ENCODE measurements at regions not wholly inside any gene's neighbourhood (a gene's known extent, or its start where the extent isn't known, plus 50 kb on each side); places are given as distances from the start of the nearest gene placed in this dataset.

DNA sequence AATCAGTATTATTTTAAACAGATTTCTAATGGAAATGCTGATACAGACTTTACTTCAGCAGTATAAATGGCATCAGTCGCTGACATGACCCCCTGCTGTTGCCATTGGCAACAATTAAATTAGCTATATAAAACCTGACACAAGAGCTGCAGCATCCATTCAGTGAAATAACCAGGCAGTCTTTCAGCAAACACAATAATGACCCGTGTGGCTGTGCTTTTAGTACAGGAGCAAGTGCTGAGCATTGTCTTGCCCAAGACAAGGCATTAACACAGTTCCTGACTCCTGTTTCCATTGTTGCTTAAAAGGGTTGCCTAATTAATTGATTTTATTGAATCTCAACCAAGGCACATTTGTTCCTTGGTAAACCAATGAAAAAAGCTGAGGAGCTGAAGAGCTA lies 382.1 kb downstream of the HACE1 start:
- Histone ChIP-seq H3K27ac (ENCODE audit: low read depth in 2 of 2, low read length in 1 of 2) (no peak overlapping the region), H4K20me1 (ENCODE audit: insufficient read depth) (no peaks in the 10 kb centered on the region), H3K9me2 (no peaks in the 10 kb centered on the region), H3K36me3 (replicated peaks in 1 of 2; ENCODE audit: control insufficient read depth in 1 of 2, insufficient read depth in 2 of 2, low read length in 1 of 2) (no peaks in the 10 kb centered on the region), H3K9me3 (no peaks in the 10 kb centered on the region), H3K4me1 (ENCODE audit: control insufficient read depth in 1 of 2, insufficient read depth in 2 of 2, low read depth in 1 of 2, low read length in 1 of 2) (peaks cover 0 to 5% of the 10 kb centered on the region in 2 experiments; a peak in 1 of 4 replicates), H3K4me3 (ENCODE audit: low read depth in 2 of 2, low read length in 1 of 2) (no peak overlapping the region), H3K4me2 (no peak overlapping the region), H3F3A (replicated peaks; ENCODE audit: insufficient read depth) (no peaks in the 10 kb centered on the region), H3K9ac (no peak overlapping the region), H2AFZ (ENCODE audit: low read depth) (no peak overlapping the region), H3K79me2 (ENCODE audit: insufficient read depth) (no peaks in the 10 kb centered on the region), H3K27me3 (ENCODE audit: insufficient read depth) (no peaks in the 10 kb centered on the region)
- DNase-seq, result no peak
- WGBS (ENCODE audit: low lambda C conversion rate), result 27% methylated on average over 2 of the region's 2 CpGs
- ChIA-PET POLR2A (no interaction called here), CTCF (no interaction called here)
- TF ChIP-seq ELF1 (IDR thresholded peaks at IDR 0.05) (no peak), EP300 (IDR thresholded peaks at IDR 0.05; ENCODE audit: borderline replicate concordance in 1 of 2, low read depth in 1 of 2, low read length in 1 of 2) (no peak), JUND (IDR thresholded peaks at IDR 0.05) (no peak)
- TF ChIP-seq, protein P1, sequence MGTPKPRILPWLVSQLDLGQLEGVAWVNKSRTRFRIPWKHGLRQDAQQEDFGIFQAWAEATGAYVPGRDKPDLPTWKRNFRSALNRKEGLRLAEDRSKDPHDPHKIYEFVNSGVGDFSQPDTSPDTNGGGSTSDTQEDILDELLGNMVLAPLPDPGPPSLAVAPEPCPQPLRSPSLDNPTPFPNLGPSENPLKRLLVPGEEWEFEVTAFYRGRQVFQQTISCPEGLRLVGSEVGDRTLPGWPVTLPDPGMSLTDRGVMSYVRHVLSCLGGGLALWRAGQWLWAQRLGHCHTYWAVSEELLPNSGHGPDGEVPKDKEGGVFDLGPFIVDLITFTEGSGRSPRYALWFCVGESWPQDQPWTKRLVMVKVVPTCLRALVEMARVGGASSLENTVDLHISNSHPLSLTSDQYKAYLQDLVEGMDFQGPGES (IDR thresholded peaks at IDR 0.05; ENCODE audit: low read depth, low read length), result no peak

DNA sequence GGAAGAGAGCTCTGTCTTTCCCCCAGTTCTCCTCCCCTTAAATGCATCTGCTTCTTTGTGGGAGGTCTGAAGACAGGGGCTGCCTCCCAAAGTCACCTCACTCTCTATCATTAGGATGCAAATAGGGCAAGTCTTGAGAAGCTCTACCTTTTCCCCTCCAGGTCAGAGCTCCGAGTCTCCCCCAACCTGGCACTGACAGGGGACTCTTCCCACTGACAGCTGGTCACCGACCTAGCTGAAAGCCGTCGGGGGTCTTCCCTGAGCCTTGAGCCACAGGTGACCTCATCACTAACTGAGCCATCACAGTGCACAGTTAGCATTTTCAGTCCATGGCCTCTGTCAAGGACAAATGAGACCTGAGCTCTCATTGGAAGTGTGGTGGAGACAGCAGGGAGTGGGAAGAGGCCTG lies 386.7 kb downstream of the HACE1 start:
- TF ChIP-seq FOXJ3 (CRISPR knock-in tag; IDR thresholded peaks at IDR 0.05), result no peak
- TF ChIP-seq, protein P2, sequence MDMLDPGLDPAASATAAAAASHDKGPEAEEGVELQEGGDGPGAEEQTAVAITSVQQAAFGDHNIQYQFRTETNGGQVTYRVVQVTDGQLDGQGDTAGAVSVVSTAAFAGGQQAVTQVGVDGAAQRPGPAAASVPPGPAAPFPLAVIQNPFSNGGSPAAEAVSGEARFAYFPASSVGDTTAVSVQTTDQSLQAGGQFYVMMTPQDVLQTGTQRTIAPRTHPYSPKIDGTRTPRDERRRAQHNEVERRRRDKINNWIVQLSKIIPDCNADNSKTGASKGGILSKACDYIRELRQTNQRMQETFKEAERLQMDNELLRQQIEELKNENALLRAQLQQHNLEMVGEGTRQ (IDR thresholded peaks at IDR 0.05; ENCODE audit: borderline replicate concordance, low read depth, low read length), result no peak
- TF ChIP-seq YY1 (IDR thresholded peaks at IDR 0.05; ENCODE audit: low read depth), result no peak
- no peak for TF ChIP-seq GATA2 (CRISPR knock-in tag; IDR thresholded peaks at IDR 0.05)
- TF ChIP-seq, protein P1 (IDR thresholded peaks at IDR 0.05; ENCODE audit: low read depth, low read length), result no peak
- CTCF ChIA-PET, result interaction anchor here (0.8 kb wide), 1 partner anchor 29 kb away, joined by 3 read pairs; no protein-coding TSS in a partner anchor
- Histone ChIP-seq H3F3A (replicated peaks; ENCODE audit: insufficient read depth) (no peaks in the 10 kb centered on the region), H4K20me1 (ENCODE audit: insufficient read depth) (no peaks in the 10 kb centered on the region), H3K27ac (ENCODE audit: low read depth in 2 of 2, low read length in 1 of 2) (no peak overlapping the region), H3K4me1 (ENCODE audit: control insufficient read depth in 1 of 2, insufficient read depth in 2 of 2, low read depth in 1 of 2, low read length in 1 of 2) (peaks cover 0 to 5% of the 10 kb centered on the region in 2 experiments; a peak in 1 of 4 replicates), H3K4me2 (no peak overlapping the region), H3K27me3 (ENCODE audit: insufficient read depth) (no peaks in the 10 kb centered on the region), H3K79me2 (ENCODE audit: insufficient read depth) (no peaks in the 10 kb centered on the region), H3K9me3 (no peaks in the 10 kb centered on the region), H3K36me3 (replicated peaks in 1 of 2; ENCODE audit: control insufficient read depth in 1 of 2, insufficient read depth in 2 of 2, low read length in 1 of 2) (no peaks in the 10 kb centered on the region), H3K4me3 (ENCODE audit: low read depth in 2 of 2, low read length in 1 of 2) (no peak overlapping the region), H3K9ac (no peak overlapping the region), H2AFZ (ENCODE audit: low read depth) (no peak overlapping the region), H3K9me2 (no peaks in the 10 kb centered on the region)
- POLR2A ChIA-PET, result interaction anchor here (0.5 kb wide), 1 partner anchor 9 kb away, joined by 3 read pairs; no protein-coding TSS in a partner anchor
- WGBS (ENCODE audit: low lambda C conversion rate), result 59% methylated on average over 4 of the region's 4 CpGs
- DNase-seq, result no peak
